Dendritic cell treated with granulocyte-macrophage colony-stimulating factor and Interleukin-4, amounts not matched to agents 40 ng/mL and 50 ng/mL, for 4 days (primary cell): ENCODE measurements at regions not wholly inside any gene's neighbourhood (a gene's known extent, or its start where the extent isn't known, plus 50 kb on each side); places are given as distances from the start of the nearest gene placed in this dataset.

Experiments used
- H3K27ac Mint-ChIP-seq: one replicate; pipeline ENCODE4 v1.8.0; 2022; ENCODE audit warnings: mild to moderate bottlenecking, mixed read lengths
- H3K27me3 Mint-ChIP-seq: one replicate; pipeline ENCODE4 v1.8.0; 2022; ENCODE audit warnings: mild to moderate bottlenecking, mixed read lengths
- H3K36me3 Mint-ChIP-seq: one replicate; pipeline ENCODE4 v1.8.0; 2022; ENCODE audit warnings: low read depth, mixed read lengths
- H3K4me1 Mint-ChIP-seq: one replicate; pipeline ENCODE4 v1.8.0; 2022; ENCODE audit warnings: low read depth, mixed read lengths
- H3K4me3 Mint-ChIP-seq: one replicate; pipeline ENCODE4 v1.8.0; 2022; ENCODE audit warnings: mild to moderate bottlenecking, moderate library complexity, mixed read lengths
- H3K9me3 Mint-ChIP-seq: one replicate; pipeline ENCODE4 v1.8.0; 2022; ENCODE audit warnings: mixed read lengths
- intact Hi-C: fragments of 100-400 bp; cut with micrococcal nuclease; formaldehyde crosslinking; loops from one replicate; pipeline ENCODE4 v1.15.0; 2022

- Mint-ChIP-seq H3K4me3 (no peak overlapping the region), H3K36me3 (no peaks in the 10 kb centered on the region)
- intact Hi-C loops: no loop called here
Observed at GRCh38 chr6:19303383-19303782, 533.8 kb upstream of the ID4 start.

GRCh38 chr6:19309661-19310060 is 527.5 kb upstream of the ID4 start:
- no peaks in the 10 kb centered on the region for H3K36me3 Mint-ChIP-seq

More at GRCh38 chr6:19303383-19303782, 533.8 kb upstream of the ID4 start:
- Mint-ChIP-seq H3K27me3 (no peaks in the 10 kb centered on the region), H3K9me3 (peaks cover 19% of the 10 kb centered on the region), H3K4me1 (no peaks in the 10 kb centered on the region), H3K27ac (no peak overlapping the region)

GRCh38 chr6:19311786-19312185 is 525.4 kb upstream of the ID4 start:
- intact Hi-C loops: no loop called here
- Mint-ChIP-seq H3K27ac (no peak overlapping the region), H3K4me1 (no peaks in the 10 kb centered on the region), H3K36me3 (no peaks in the 10 kb centered on the region), H3K9me3 (peaks cover 65% of the 10 kb centered on the region), H3K4me3 (no peak overlapping the region), H3K27me3 (no peaks in the 10 kb centered on the region)

More at GRCh38 chr6:19309661-19310060, 527.5 kb upstream of the ID4 start:
- Mint-ChIP-seq H3K9me3 (peaks cover 54% of the 10 kb centered on the region), H3K27me3 (no peaks in the 10 kb centered on the region), H3K4me1 (no peaks in the 10 kb centered on the region), H3K27ac (no peak overlapping the region), H3K4me3 (no peak overlapping the region)
- intact Hi-C loops: no loop called here

GRCh38 chr6:19312241-19312978 is 524.8 kb upstream of the ID4 start:
- intact Hi-C loops: no loop called here

GRCh38 chr6:19317431-19317986 is 519.7 kb upstream of the ID4 start:
- Mint-ChIP-seq H3K4me1 (no peaks in the 10 kb centered on the region), H3K36me3 (no peaks in the 10 kb centered on the region), H3K4me3 (no peak overlapping the region), H3K27ac (no peak overlapping the region), H3K9me3 (peaks cover 62% of the 10 kb centered on the region), H3K27me3 (no peaks in the 10 kb centered on the region)
- intact Hi-C loops: no loop called here

More at GRCh38 chr6:19312241-19312978, 524.8 kb upstream of the ID4 start:
- no peak overlapping the region for H3K27ac Mint-ChIP-seq
- H3K4me1 Mint-ChIP-seq: no peaks in the 10 kb centered on the region
- H3K27me3 Mint-ChIP-seq: no peaks in the 10 kb centered on the region
- H3K4me3 Mint-ChIP-seq: no peak overlapping the region
- peaks cover 71% of the 10 kb centered on the region for H3K9me3 Mint-ChIP-seq
- no peaks in the 10 kb centered on the region for H3K36me3 Mint-ChIP-seq

- intact Hi-C loops: no loop called here
- H3K4me3 Mint-ChIP-seq: no peak overlapping the region
Observed at GRCh38 chr6:19319005-19319404, 518.2 kb upstream of the ID4 start.

GRCh38 chr6:19320111-19320581 is 517.0 kb upstream of the ID4 start:
- intact Hi-C loops: no loop called here
- Mint-ChIP-seq H3K27me3 (no peaks in the 10 kb centered on the region), H3K4me1 (no peaks in the 10 kb centered on the region), H3K27ac (no peak overlapping the region), H3K4me3 (no peak overlapping the region), H3K36me3 (no peaks in the 10 kb centered on the region), H3K9me3 (peaks cover 42% of the 10 kb centered on the region)

More at GRCh38 chr6:19319005-19319404, 518.2 kb upstream of the ID4 start:
- Mint-ChIP-seq H3K27me3 (no peaks in the 10 kb centered on the region), H3K4me1 (no peaks in the 10 kb centered on the region), H3K27ac (no peak overlapping the region), H3K9me3 (peaks cover 53% of the 10 kb centered on the region), H3K36me3 (no peaks in the 10 kb centered on the region)

GRCh38 chr6:19322691-19323485 is 514.3 kb upstream of the ID4 start:
- H3K36me3 Mint-ChIP-seq: no peaks in the 10 kb centered on the region
- H3K4me3 Mint-ChIP-seq: no peak overlapping the region
- intact Hi-C loops: no loop called here
- H3K9me3 Mint-ChIP-seq: peaks cover 28% of the 10 kb centered on the region
- H3K4me1 Mint-ChIP-seq: no peaks in the 10 kb centered on the region
- no peaks in the 10 kb centered on the region for H3K27me3 Mint-ChIP-seq
- H3K27ac Mint-ChIP-seq: no peak overlapping the region

- no peaks in the 10 kb centered on the region for H3K27me3 Mint-ChIP-seq
- peaks cover 19% of the 10 kb centered on the region for H3K9me3 Mint-ChIP-seq
- no peaks in the 10 kb centered on the region for H3K36me3 Mint-ChIP-seq
- no peak overlapping the region for H3K4me3 Mint-ChIP-seq
- H3K27ac Mint-ChIP-seq: no peak overlapping the region
- H3K4me1 Mint-ChIP-seq: no peaks in the 10 kb centered on the region
- intact Hi-C loops: no loop called here
Observed at GRCh38 chr6:19324376-19324775, 512.8 kb upstream of the ID4 start.

- Mint-ChIP-seq H3K9me3 (peaks cover 14% of the 10 kb centered on the region), H3K27ac (no peak overlapping the region), H3K36me3 (no peaks in the 10 kb centered on the region), H3K4me1 (no peaks in the 10 kb centered on the region), H3K4me3 (no peak overlapping the region), H3K27me3 (no peaks in the 10 kb centered on the region)
- intact Hi-C loops: no loop called here
Observed at GRCh38 chr6:19325335-19325789, 511.8 kb upstream of the ID4 start.

GRCh38 chr6:19327241-19327640 is 509.9 kb upstream of the ID4 start:
- intact Hi-C loops: no loop called here
- H3K27me3 Mint-ChIP-seq: no peaks in the 10 kb centered on the region

GRCh38 chr6:19327661-19328060 is 509.5 kb upstream of the ID4 start:
- H3K9me3 Mint-ChIP-seq: peaks cover 5% of the 10 kb centered on the region
- no peaks in the 10 kb centered on the region for H3K36me3 Mint-ChIP-seq
- intact Hi-C loops: no loop called here
- no peaks in the 10 kb centered on the region for H3K27me3 Mint-ChIP-seq
- H3K27ac Mint-ChIP-seq: no peak overlapping the region
- no peaks in the 10 kb centered on the region for H3K4me1 Mint-ChIP-seq
- no peak overlapping the region for H3K4me3 Mint-ChIP-seq

More at GRCh38 chr6:19327241-19327640, 509.9 kb upstream of the ID4 start:
- Mint-ChIP-seq H3K36me3 (no peaks in the 10 kb centered on the region), H3K27ac (no peak overlapping the region), H3K9me3 (peaks cover 5% of the 10 kb centered on the region), H3K4me3 (no peak overlapping the region), H3K4me1 (no peaks in the 10 kb centered on the region)

- intact Hi-C loops: no loop called here
- H3K36me3 Mint-ChIP-seq: no peaks in the 10 kb centered on the region
- no peak overlapping the region for H3K4me3 Mint-ChIP-seq
- no peak overlapping the region for H3K27ac Mint-ChIP-seq
- no peaks in the 10 kb centered on the region for H3K27me3 Mint-ChIP-seq
- H3K4me1 Mint-ChIP-seq: no peaks in the 10 kb centered on the region
- peaks cover 5% of the 10 kb centered on the region for H3K9me3 Mint-ChIP-seq
Observed at GRCh38 chr6:19329078-19329477, 508.1 kb upstream of the ID4 start.

GRCh38 chr6:19331089-19331488 is 506.1 kb upstream of the ID4 start:
- Mint-ChIP-seq H3K4me3 (no peak overlapping the region), H3K36me3 (no peaks in the 10 kb centered on the region), H3K27ac (no peak overlapping the region), H3K27me3 (no peaks in the 10 kb centered on the region), H3K9me3 (peaks cover 1% of the 10 kb centered on the region), H3K4me1 (no peaks in the 10 kb centered on the region)
- intact Hi-C loops: no loop called here
